KMS-11 (cell line): ENCODE measurements at regions not wholly inside any gene's neighbourhood (a gene's known extent, or its start where the extent isn't known, plus 50 kb on each side); places are given as distances from the start of the nearest gene placed in this dataset.

Source experiments
- H2AFZ ChIP-seq: fragments of 200-600 bp; sonication (generic); 2 replicates; pipeline ENCODE4 v1.6.1; 2016; ENCODE audit warnings: antibody characterized with exemption, mixed run types, low read depth
- H3K27ac ChIP-seq: fragments of 200-600 bp; sonication (generic); 2 replicates; pipeline ENCODE4 v1.6.1; 2016; ENCODE audit warnings: mild to moderate bottlenecking, mixed run types
- H3K27me3 ChIP-seq: fragments of 200-600 bp; sonication (generic); 2 replicates; pipeline ENCODE4 v1.6.1; 2017; ENCODE audit warnings: mild to moderate bottlenecking, low read depth, mixed run types, moderate library complexity; ENCODE audit not compliant: insufficient read depth
- H3K36me3 ChIP-seq: fragments of 200-600 bp; sonication (generic); 2 replicates; pipeline ENCODE4 v1.6.1; 2017; ENCODE audit warnings: mild to moderate bottlenecking, mixed run types; ENCODE audit not compliant: insufficient read depth
- H3K4me1 ChIP-seq: fragments of 200-600 bp; sonication (generic); 2 replicates; pipeline ENCODE4 v1.6.1; 2016; ENCODE audit warnings: mild to moderate bottlenecking, low read depth, mixed run types; ENCODE audit not compliant: poor library complexity, severe bottlenecking
- H3K4me2 ChIP-seq: fragments of 200-600 bp; sonication (generic); 2 replicates; pipeline ENCODE4 v1.7.0; 2016; ENCODE audit warnings: mild to moderate bottlenecking, mixed run types
- H3K4me3 ChIP-seq: fragments of 200-600 bp; sonication (generic); IDR thresholded peaks from 2 replicates; pipeline ENCODE4 v1.6.1; 2017; ENCODE audit warnings: low read depth, low read length, mixed read lengths; ENCODE audit not compliant: insufficient read depth
- H3K79me2 ChIP-seq: fragments of 200-600 bp; sonication (generic); 2 replicates; pipeline ENCODE4 v1.6.1; 2016; ENCODE audit warnings: low read depth, mixed run types; ENCODE audit not compliant: insufficient read depth
- H3K9ac ChIP-seq: fragments of 200-600 bp; sonication (generic); 2 replicates; pipeline ENCODE4 v1.6.1; 2016; ENCODE audit warnings: mild to moderate bottlenecking, mixed run types
- H4K20me1 ChIP-seq: fragments of 200-600 bp; sonication (generic); 2 replicates; pipeline ENCODE4 v1.6.1; 2016; ENCODE audit warnings: mild to moderate bottlenecking, mixed run types; ENCODE audit not compliant: insufficient read depth
- TF ChIP-seq, protein P1 (sequence below): fragments of 200-600 bp; sonication (generic); conservative IDR thresholded peaks from 2 replicates; pipeline ENCODE4 v1.6.1; 2017; ENCODE audit warnings: low read depth, mild to moderate bottlenecking, antibody characterized with exemption, low read length, moderate library complexity, mixed read lengths

DNA sequence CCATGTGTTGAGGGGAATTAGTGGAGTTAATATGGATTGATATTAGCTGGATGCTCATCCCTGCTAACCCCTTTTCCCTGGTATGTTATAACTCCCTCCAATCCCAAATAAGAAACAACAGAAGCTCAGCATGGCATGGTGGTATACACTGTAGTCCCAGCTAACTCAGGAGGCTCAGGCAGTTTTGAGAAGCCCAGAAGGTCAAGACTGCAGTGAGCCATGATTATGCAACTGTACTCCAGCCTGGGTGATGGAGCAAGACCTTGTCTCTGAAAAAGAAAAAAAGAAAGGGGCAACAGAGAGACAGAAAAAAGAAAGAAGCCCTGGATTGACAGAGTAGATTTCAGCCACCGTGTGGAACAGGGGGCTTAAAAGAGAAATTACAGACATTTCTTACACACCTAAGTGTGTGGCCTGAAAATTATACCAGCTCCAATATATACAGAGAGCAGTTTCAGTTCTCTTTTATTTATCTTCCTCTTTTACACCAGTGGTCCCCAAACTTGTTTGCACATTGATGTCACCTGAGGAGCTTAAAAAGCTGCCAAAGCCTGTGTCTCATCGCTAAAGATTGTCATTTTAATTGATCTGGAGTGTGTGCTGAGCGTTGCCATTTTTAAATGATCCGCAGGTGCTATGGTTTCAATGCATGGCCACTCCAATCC, 203.6 kb downstream of the UBE2E3 start:
- Histone ChIP-seq H3K36me3 (no peaks in the 10 kb centered on the region), H3K79me2 (no peaks in the 10 kb centered on the region), H3K9ac (no peak overlapping the region), H3K4me2 (no peak overlapping the region), H3K27ac (no peak overlapping the region), H3K4me1 (no peaks in the 10 kb centered on the region), H4K20me1 (no peaks in the 10 kb centered on the region), H2AFZ (no peak overlapping the region), H3K4me3 (no peak overlapping the region), H3K27me3 (no peaks in the 10 kb centered on the region)
- TF ChIP-seq, protein P1, sequence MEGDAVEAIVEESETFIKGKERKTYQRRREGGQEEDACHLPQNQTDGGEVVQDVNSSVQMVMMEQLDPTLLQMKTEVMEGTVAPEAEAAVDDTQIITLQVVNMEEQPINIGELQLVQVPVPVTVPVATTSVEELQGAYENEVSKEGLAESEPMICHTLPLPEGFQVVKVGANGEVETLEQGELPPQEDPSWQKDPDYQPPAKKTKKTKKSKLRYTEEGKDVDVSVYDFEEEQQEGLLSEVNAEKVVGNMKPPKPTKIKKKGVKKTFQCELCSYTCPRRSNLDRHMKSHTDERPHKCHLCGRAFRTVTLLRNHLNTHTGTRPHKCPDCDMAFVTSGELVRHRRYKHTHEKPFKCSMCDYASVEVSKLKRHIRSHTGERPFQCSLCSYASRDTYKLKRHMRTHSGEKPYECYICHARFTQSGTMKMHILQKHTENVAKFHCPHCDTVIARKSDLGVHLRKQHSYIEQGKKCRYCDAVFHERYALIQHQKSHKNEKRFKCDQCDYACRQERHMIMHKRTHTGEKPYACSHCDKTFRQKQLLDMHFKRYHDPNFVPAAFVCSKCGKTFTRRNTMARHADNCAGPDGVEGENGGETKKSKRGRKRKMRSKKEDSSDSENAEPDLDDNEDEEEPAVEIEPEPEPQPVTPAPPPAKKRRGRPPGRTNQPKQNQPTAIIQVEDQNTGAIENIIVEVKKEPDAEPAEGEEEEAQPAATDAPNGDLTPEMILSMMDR = no peak

DNA sequence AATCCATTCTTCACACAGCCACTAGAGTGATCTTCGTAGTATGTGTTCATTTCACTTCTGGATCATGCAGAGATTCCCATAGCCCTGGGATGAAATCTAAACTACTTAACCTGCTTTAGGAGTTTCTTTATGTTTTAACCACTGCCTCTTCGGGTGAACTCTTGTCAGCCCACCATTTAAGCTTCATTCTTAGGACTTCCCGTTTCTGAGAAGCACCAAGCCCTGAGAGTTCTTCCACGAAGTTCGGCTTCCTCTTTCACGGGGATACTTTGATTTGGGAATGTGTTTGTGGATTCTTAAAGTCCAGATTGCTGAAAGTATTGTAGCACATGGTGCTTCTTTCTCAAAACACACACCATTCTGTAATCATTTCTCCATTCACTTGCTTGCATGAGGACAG, 205.0 kb downstream of the UBE2E3 start:
- no peak overlapping the region for H3K9ac ChIP-seq
- H3K4me2 ChIP-seq = no peak overlapping the region
- H2AFZ ChIP-seq = no peak overlapping the region
- TF ChIP-seq, protein P1 = no peak
- no peaks in the 10 kb centered on the region for H3K36me3 ChIP-seq
- no peaks in the 10 kb centered on the region for H4K20me1 ChIP-seq
- no peak overlapping the region for H3K4me3 ChIP-seq
- no peaks in the 10 kb centered on the region for H3K27me3 ChIP-seq
- H3K4me1 ChIP-seq = no peaks in the 10 kb centered on the region
- no peak overlapping the region for H3K27ac ChIP-seq
- H3K79me2 ChIP-seq = no peaks in the 10 kb centered on the region

DNA sequence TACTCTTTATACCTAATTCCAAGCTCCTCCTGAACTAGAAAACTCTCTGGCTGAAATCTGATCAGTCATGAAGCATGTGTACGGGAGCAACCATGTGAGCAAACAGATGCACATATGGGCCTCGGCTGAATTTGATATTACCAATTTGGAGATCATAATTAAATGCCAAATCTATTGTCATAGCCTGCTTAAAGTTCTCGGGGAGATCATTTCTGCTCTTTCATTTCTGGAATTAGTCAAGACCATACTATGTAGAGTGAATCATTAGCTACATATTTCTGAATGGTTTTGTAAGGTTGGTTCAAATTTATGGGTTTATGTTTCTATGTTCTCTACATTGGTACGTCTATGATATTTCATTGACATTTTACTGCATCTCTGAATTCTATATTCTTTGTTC, 205.5 kb downstream of the UBE2E3 start:
- H3K4me3 ChIP-seq = no peak overlapping the region
- H3K4me2 ChIP-seq = no peak overlapping the region
- no peaks in the 10 kb centered on the region for H3K4me1 ChIP-seq
- H3K9ac ChIP-seq = no peak overlapping the region
- H2AFZ ChIP-seq = no peak overlapping the region
- H3K79me2 ChIP-seq = no peaks in the 10 kb centered on the region
- H3K27ac ChIP-seq = no peak overlapping the region
- H4K20me1 ChIP-seq = no peaks in the 10 kb centered on the region
- H3K27me3 ChIP-seq = no peaks in the 10 kb centered on the region
- no peaks in the 10 kb centered on the region for H3K36me3 ChIP-seq
- TF ChIP-seq, protein P1 = no peak

DNA sequence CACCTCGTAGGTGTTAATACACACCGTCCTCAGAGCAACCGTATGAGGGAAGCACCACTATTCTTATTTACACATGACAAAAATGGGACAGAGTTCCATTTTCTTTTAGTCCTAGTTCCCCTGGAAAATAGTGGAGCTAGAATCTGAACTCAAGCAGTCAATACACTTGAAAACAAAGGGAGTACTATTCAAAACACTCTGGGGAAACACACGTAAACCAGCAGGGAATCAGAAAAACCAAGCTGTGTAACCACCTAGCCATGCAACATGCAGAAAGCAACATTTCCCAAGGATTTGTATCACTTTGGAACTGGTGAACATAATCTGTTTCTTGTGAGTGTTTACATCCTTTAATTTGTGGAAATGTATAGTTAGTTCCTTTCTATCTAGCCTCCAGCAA, 208.2 kb downstream of the UBE2E3 start:
- Histone ChIP-seq H3K4me2 (no peak overlapping the region), H3K36me3 (no peaks in the 10 kb centered on the region), H3K79me2 (no peaks in the 10 kb centered on the region), H3K4me1 (no peaks in the 10 kb centered on the region), H3K9ac (no peak overlapping the region), H3K27ac (no peak overlapping the region), H2AFZ (no peak overlapping the region), H4K20me1 (no peaks in the 10 kb centered on the region), H3K27me3 (no peaks in the 10 kb centered on the region), H3K4me3 (no peak overlapping the region)
- TF ChIP-seq, protein P1 = no peak
